Large intestine (tissue), 3 donors: ENCODE measurements at regions not wholly inside any gene's neighbourhood (a gene's known extent, or its start where the extent isn't known, plus 50 kb on each side); places are given as distances from the start of the nearest gene placed in this dataset.
A peak's percentile ranks its signal among the peaks of the same experiment; 100 is the strongest.

Source experiments
- DNase-seq, 2 donors: peaks; one replicate each; pipeline versions ENCODE4 v3.0.0 to v3.0.0-alpha.2; 2013
- H3K27ac ChIP-seq: one replicate; pipeline ENCODE4 v1.5.1; 2013; ENCODE audit warnings: low read length
- H3K27me3 ChIP-seq: 2 replicates; pipeline ENCODE4 v1.6.1; 2013; ENCODE audit warnings: low read length; ENCODE audit not compliant: control insufficient read depth, insufficient read depth
- H3K36me3 ChIP-seq: 2 replicates; pipeline ENCODE4 v1.6.1; 2013; ENCODE audit warnings: low read length; ENCODE audit not compliant: control insufficient read depth, insufficient read depth
- H3K4me1 ChIP-seq: one replicate; pipeline ENCODE4 v1.6.1; 2013; ENCODE audit warnings: low read length; ENCODE audit not compliant: control insufficient read depth, insufficient read depth
- H3K4me3 ChIP-seq: one replicate; pipeline ENCODE4 v1.5.1; 2013; ENCODE audit warnings: low read length
- H3K9me3 ChIP-seq: one replicate; pipeline ENCODE4 v1.6.1; 2013; ENCODE audit warnings: mild to moderate bottlenecking, low read depth, low read length, moderate library complexity; ENCODE audit not compliant: control insufficient read depth
- WGBS: methylation state at CpG from one replicate; pipeline ENCODE4 v1.1.5; 2013; ENCODE audit warnings: low lambda C conversion rate; ENCODE audit not compliant: insufficient coverage; 5-methylcytosine and 5-hydroxymethylcytosine counted together

GRCh38 chrX:20402956-20403355 lies 136.2 kb upstream of the RPS6KA3 start:
- Histone ChIP-seq H3K9me3 (no peaks in the 10 kb centered on the region), H3K4me3 (no peak overlapping the region), H3K4me1 (no peaks in the 10 kb centered on the region), H3K36me3 (no peaks in the 10 kb centered on the region), H3K27me3 (no peaks in the 10 kb centered on the region), H3K27ac (no peak overlapping the region)
- DNase-seq: no peak
- no CpG with 5 or more reads among the region's 3 CpGs for WGBS

- Histone ChIP-seq H3K4me1 (peaks cover 15% of the 10 kb centered on the region), H3K27ac (no peak overlapping the region)
- no CpG with 5 or more reads among the region's 2 CpGs for WGBS
Measured at GRCh38 chrX:20399728-20400414, 133.2 kb upstream of the RPS6KA3 start.

GRCh38 chrX:20397587-20397986 lies 130.9 kb upstream of the RPS6KA3 start:
- no CpG with 5 or more reads among the region's 2 CpGs for WGBS
- H3K4me3 ChIP-seq: no peak overlapping the region
- DNase-seq: peak; percentile 56 to 81
- H3K9me3 ChIP-seq: no peaks in the 10 kb centered on the region
- no peaks in the 10 kb centered on the region for H3K36me3 ChIP-seq
- H3K27ac ChIP-seq: peak overlapping the region; percentile 29
- H3K27me3 ChIP-seq: no peaks in the 10 kb centered on the region
- peaks cover 15% of the 10 kb centered on the region for H3K4me1 ChIP-seq

More at GRCh38 chrX:20399728-20400414, 133.2 kb upstream of the RPS6KA3 start:
- no peaks in the 10 kb centered on the region for H3K27me3 ChIP-seq
- H3K9me3 ChIP-seq: no peaks in the 10 kb centered on the region
- H3K36me3 ChIP-seq: no peaks in the 10 kb centered on the region
- H3K4me3 ChIP-seq: no peak overlapping the region
- DNase-seq: no peak

- no peak for DNase-seq
- no CpG with 5 or more reads among the region's 4 CpGs for WGBS
- peaks cover 15% of the 10 kb centered on the region for H3K4me1 ChIP-seq
Measured at GRCh38 chrX:20394451-20394850, 127.7 kb upstream of the RPS6KA3 start.

GRCh38 chrX:20393944-20394343 lies 127.2 kb upstream of the RPS6KA3 start:
- no peak for DNase-seq
- peak overlapping the region; percentile 42 for H3K27ac ChIP-seq
- H3K4me1 ChIP-seq: peaks cover 15% of the 10 kb centered on the region
- H3K4me3 ChIP-seq: no peak overlapping the region
- 40% methylated on average over 1 of the region's 1 CpG for WGBS
- no peaks in the 10 kb centered on the region for H3K36me3 ChIP-seq
- H3K9me3 ChIP-seq: no peaks in the 10 kb centered on the region
- no peaks in the 10 kb centered on the region for H3K27me3 ChIP-seq

More at GRCh38 chrX:20394451-20394850, 127.7 kb upstream of the RPS6KA3 start:
- no peaks in the 10 kb centered on the region for H3K27me3 ChIP-seq
- H3K9me3 ChIP-seq: no peaks in the 10 kb centered on the region
- H3K4me3 ChIP-seq: no peak overlapping the region
- no peaks in the 10 kb centered on the region for H3K36me3 ChIP-seq
- peak overlapping the region; percentile 42 for H3K27ac ChIP-seq

- DNase-seq: no peak
- no peaks in the 10 kb centered on the region for H3K36me3 ChIP-seq
- H3K9me3 ChIP-seq: no peaks in the 10 kb centered on the region
- WGBS: no CpG with 5 or more reads among the region's 5 CpGs
- H3K4me3 ChIP-seq: no peak overlapping the region
- H3K27ac ChIP-seq: no peak overlapping the region
- no peaks in the 10 kb centered on the region for H3K27me3 ChIP-seq
- peaks cover 1% of the 10 kb centered on the region for H3K4me1 ChIP-seq
Measured at GRCh38 chrX:20388594-20388993, 121.9 kb upstream of the RPS6KA3 start.

- peak in 1 of 2 donors; percentile 32 for DNase-seq
- Histone ChIP-seq H3K27me3 (no peaks in the 10 kb centered on the region), H3K36me3 (no peaks in the 10 kb centered on the region), H3K9me3 (no peaks in the 10 kb centered on the region), H3K4me3 (no peak overlapping the region), H3K27ac (peak overlapping the region; percentile 31), H3K4me1 (peaks cover 19% of the 10 kb centered on the region)
- WGBS: no CpG with 5 or more reads among the region's 1 CpG
Measured at GRCh38 chrX:20383477-20383876, 116.8 kb upstream of the RPS6KA3 start.

GRCh38 chrX:20382518-20383297 lies 116.0 kb upstream of the RPS6KA3 start:
- peak in 1 of 2 donors; percentile 75 for DNase-seq
- Histone ChIP-seq H3K4me1 (peaks cover 21% of the 10 kb centered on the region), H3K4me3 (no peak overlapping the region), H3K36me3 (no peaks in the 10 kb centered on the region), H3K9me3 (no peaks in the 10 kb centered on the region), H3K27ac (peak overlapping the region; percentile 31), H3K27me3 (no peaks in the 10 kb centered on the region)
- no CpG with 5 or more reads among the region's 3 CpGs for WGBS

- Histone ChIP-seq H3K27ac (no peak overlapping the region), H3K9me3 (no peaks in the 10 kb centered on the region), H3K4me1 (peaks cover 21% of the 10 kb centered on the region), H3K27me3 (no peaks in the 10 kb centered on the region), H3K4me3 (no peak overlapping the region), H3K36me3 (no peaks in the 10 kb centered on the region)
- no peak for DNase-seq
- no CpG with 5 or more reads among the region's 1 CpG for WGBS
Measured at GRCh38 chrX:20382082-20382481, 115.4 kb upstream of the RPS6KA3 start.

- H3K36me3 ChIP-seq: no peaks in the 10 kb centered on the region
- no CpG with 5 or more reads among the region's 3 CpGs for WGBS
- no peaks in the 10 kb centered on the region for H3K27me3 ChIP-seq
- DNase-seq: peak; percentile 48 to 82
- no peaks in the 10 kb centered on the region for H3K9me3 ChIP-seq
- H3K4me1 ChIP-seq: peaks cover 33% of the 10 kb centered on the region
- H3K27ac ChIP-seq: peak overlapping the region; percentile 61
- no peak overlapping the region for H3K4me3 ChIP-seq
Measured at GRCh38 chrX:20378233-20378920, 111.7 kb upstream of the RPS6KA3 start.
